Skeletal muscle cell (primary cell): ENCODE measurements at regions not wholly inside any gene's neighbourhood (a gene's known extent, or its start where the extent isn't known, plus 50 kb on each side); places are given as distances from the start of the nearest gene placed in this dataset.

Source experiments
- DNase-seq: peaks from one replicate; pipeline ENCODE4 v3.0.0-alpha.2; 2010; ENCODE audit warnings: low read depth
- H3K4me3 ChIP-seq: 2 replicates; pipeline ENCODE4 v1.5.1; 2011; ENCODE audit warnings: low read depth, mild to moderate bottlenecking, control low read depth, low read length, moderate library complexity

GRCh38 chr5:15354021-15354420 lies 146.0 kb upstream of the FBXL7 start:
- H3K4me3 ChIP-seq: no peak overlapping the region
- DNase-seq: no peak

DNA sequence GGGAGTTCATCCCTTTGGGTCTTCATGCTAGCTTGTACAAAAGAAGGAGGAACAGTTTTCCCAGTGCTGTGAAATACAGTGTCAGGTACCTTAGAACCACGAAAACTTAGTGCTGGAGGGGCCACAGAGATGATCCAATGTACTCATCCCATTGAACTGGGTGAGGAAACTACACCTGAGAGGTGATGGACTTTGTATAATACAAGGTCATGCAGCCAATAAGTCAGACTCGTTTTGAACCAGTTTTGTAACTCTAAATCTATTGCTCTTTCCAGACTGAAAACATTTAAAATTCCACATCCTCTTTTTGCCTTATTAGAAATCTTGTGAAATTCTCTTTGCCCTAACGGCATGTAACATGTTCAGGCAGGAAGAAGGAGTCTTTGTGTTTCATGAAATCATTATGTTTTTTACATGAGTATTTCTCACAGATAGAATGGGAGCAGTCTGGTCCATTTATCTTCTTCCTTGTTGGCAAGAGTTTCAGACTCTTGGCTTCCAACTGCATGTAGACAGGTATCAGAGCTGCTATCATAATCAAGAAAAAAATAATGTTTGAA lies 146.8 kb upstream of the FBXL7 start:
- DNase-seq: no peak
- H3K4me3 ChIP-seq: no peak overlapping the region

DNA sequence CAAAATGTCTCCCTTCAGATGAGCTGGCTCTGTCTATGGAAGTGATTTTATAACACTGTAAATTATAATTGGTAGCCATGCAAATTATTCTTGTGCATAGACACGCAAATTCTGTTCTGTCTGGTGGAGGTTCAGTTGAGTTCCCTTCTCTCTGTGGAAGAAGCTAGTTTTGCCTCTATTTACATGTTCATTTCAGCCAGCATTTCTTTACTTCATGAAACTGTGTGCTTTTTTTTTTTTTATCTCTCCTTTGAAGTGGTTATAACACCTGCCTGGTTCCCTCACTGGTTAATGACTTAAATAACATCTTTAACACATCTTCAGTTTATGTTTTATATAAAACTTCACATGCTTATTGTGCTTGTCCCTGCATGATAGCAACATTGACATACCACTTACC lies 149.4 kb upstream of the FBXL7 start:
- no peak overlapping the region for H3K4me3 ChIP-seq
- DNase-seq: no peak

GRCh38 chr5:15346738-15347137 lies 153.2 kb upstream of the FBXL7 start:
- no peak overlapping the region for H3K4me3 ChIP-seq
- no peak for DNase-seq

- no peak overlapping the region for H3K4me3 ChIP-seq
- no peak for DNase-seq
Measured at GRCh38 chr5:15344954-15345353, 155.0 kb upstream of the FBXL7 start.

DNA sequence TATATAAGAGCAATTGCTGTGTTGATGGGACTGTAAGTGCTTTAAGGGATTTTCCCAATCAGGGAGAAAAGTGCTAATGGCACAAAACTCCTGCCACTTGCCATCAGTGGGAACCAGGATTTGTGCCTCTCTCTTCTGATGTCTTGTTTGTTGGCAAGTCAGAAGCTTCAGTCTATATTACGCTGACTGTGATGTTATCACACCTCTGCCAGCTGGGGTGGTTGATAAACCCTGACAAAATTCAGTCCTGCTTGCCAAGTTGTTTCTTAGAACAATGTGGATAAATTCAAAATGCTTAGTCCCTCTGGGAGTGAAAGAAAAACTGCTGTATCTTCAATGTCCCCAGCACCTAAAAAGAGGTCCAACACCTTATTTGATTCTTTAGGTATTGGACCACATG lies 161.4 kb upstream of the FBXL7 start:
- DNase-seq: no peak
- H3K4me3 ChIP-seq: no peak overlapping the region

- no peak overlapping the region for H3K4me3 ChIP-seq
Measured at GRCh38 chr5:15334551-15335266, 165.3 kb upstream of the FBXL7 start.

DNA sequence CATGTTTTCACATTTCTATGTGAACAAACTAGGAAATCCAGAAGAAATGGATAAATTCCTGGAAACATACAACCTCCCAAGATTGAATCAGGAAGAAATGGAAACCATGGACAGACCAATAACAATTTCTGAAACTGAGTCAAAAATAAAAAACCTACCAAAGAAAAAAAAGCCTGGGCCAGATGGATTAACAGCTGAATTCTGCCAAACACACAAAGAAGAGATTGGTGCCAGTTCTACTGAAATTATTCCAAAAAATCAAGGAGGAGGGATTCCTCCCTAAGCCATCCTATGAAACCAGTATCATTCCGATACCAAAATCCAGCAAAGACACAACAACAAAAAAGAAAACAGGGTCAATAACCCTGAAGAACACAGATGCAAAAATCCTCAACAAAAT lies 166.9 kb upstream of the FBXL7 start:
- no peak for DNase-seq
- no peak overlapping the region for H3K4me3 ChIP-seq

More at GRCh38 chr5:15334551-15335266, 165.3 kb upstream of the FBXL7 start:
- no peak for DNase-seq

DNA sequence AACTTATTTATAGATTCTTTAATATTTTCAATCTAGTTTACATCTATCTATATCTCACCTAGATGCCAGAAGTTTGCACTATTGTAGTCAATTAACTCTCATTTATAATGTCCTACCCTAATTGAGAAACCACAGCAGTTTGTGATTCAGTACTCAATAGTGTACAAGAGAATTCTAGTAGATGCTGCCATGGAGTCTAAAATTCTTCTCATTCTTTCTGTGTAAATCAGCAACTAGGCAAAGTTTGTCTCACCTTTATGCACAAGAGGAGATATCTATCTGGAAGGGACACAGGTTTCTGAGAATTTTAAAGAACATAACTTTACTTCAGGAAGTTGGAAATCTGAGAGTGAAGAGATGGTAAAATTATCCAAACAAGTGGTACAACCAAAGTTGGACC lies 173.0 kb upstream of the FBXL7 start:
- DNase-seq: no peak
- no peak overlapping the region for H3K4me3 ChIP-seq

GRCh38 chr5:15326471-15326870 lies 173.5 kb upstream of the FBXL7 start:
- no peak for DNase-seq
- no peak overlapping the region for H3K4me3 ChIP-seq

DNA sequence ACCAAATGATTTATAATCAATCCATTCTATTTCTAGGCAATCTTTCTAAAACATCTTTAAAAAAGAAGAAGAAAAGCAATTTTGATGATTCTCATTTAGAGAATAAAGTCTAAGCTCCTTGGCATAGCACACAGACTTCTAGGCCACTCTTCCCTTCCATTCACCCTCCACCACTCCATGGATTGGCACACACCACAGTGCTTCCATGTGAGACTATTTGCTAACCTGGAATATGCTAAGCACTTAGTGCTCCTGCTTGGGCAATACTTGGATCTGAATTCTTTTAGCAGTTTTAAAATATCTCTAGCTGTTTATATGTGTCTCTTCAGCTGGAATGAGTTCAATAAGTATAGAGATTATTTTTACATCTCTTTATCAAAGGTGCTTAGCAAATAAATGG lies 177.6 kb upstream of the FBXL7 start:
- no peak for DNase-seq
- H3K4me3 ChIP-seq: no peak overlapping the region

DNA sequence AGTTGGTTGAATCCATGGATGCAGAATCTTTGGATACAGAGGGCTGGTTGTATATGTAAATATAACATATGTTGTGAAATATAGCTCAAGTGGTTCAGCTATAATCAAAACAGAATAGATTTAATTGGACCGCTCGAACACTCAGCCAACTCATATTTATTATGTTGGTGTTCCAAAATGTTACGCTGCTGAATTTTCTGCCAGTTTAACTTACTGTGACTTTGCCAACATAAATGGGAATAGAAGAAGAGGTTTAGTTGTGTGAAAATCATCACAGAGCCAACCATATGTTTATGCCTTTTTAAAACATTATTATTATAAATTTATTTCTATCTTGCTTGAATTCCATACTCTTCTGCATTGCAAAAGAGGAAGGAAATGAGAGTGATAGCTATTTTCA lies 178.2 kb upstream of the FBXL7 start:
- no peak overlapping the region for H3K4me3 ChIP-seq

GRCh38 chr5:15320871-15321270 lies 179.1 kb upstream of the FBXL7 start:
- no peak for DNase-seq
- H3K4me3 ChIP-seq: no peak overlapping the region

More for the DNA sequence above, 178.2 kb upstream of the FBXL7 start:
- DNase-seq: no peak

DNA sequence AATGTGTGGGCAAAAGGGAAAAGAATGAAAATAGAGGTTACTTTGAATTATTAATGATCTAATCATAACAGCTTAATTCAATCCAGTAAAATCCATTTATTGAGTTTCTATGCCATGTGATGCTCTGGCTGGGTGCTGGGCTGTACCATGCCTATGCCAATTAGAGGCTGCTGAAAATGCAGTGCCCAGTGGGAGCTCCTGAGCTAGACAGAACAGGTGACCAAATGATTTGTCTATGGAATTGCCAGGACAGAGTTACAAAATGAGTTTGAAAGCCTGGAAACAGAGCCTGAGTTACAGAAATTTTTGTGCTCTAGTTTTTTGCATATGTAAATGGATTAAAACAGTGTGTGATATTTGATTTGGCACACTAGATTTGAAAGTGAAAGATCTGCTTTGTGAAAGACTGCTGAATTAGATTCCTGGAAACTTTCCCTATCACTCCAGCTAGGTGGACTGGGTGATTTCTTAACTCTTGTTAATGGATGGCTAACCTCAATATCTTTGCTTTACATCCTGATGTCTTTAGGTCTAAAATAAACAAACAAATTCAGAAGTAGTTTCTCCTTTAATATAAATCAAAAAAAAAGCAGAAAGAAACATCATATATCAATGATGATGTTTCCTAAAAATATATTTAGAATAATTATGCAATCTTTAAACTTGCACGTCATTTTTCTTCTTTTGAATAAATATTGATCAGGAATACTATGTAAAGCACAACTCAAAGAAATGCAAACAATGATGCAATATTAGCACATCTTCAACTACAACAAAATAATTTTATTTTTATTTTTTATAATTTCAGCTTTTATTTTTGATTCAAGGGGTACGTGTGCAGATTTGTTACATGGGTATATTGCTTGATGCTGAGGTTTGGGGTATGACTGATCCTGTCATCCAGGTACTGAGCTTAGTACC lies 194.8 kb upstream of the FBXL7 start:
- DNase-seq: no peak
- H3K4me3 ChIP-seq: no peak overlapping the region

DNA sequence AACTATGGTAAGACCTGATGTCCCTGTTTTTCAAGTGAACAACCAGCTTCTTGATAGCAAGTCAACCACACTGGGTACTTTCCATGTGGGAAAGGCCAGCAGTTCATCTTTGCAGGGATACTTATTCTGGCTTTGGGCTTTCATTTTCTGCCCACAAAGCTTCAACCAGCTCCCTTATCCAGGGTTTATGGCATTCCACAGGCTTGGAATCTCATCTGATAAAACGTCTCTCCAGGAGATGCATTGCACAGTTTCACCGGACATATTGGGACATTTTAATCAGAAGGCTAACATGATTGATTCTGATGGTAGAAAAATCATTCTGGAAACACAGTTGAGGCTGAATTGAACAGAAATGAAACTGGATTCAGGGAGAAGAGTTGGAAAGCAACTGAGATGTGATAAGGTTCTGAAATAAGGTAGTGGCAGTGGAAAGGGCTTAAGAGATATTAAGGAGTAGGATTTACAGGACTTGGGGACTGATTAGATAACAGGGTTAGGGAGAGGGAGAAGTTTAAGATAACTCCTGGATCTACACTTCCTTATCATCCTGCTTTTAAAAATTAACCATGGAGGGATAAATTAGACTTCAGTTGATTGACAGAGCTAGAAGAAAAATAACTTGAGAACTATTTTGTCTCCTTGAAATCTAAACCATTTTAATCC lies 195.8 kb upstream of the FBXL7 start:
- DNase-seq: no peak
- no peak overlapping the region for H3K4me3 ChIP-seq

DNA sequence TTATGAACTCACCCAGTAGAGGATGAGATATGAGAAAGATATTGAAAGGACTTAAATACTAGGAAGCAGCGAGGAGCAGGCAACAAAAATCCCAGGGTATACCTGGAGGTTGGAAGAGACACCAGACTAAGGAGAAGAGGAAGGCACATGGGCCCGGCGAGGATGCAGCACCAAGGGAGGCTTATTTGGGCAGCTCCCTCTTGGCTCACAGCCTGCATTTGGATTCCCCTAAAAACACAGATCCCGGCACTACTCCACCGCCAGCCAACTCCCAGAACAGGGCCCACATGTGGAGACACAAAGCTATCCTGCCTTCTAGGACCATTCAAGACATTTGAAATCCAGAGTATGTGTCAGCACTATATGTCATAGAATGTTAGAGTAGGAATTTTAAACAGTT lies 199.8 kb upstream of the FBXL7 start:
- DNase-seq: no peak
- no peak overlapping the region for H3K4me3 ChIP-seq

GRCh38 chr5:15290953-15291352 lies 209.0 kb upstream of the FBXL7 start:
- no peak for DNase-seq
- no peak overlapping the region for H3K4me3 ChIP-seq

DNA sequence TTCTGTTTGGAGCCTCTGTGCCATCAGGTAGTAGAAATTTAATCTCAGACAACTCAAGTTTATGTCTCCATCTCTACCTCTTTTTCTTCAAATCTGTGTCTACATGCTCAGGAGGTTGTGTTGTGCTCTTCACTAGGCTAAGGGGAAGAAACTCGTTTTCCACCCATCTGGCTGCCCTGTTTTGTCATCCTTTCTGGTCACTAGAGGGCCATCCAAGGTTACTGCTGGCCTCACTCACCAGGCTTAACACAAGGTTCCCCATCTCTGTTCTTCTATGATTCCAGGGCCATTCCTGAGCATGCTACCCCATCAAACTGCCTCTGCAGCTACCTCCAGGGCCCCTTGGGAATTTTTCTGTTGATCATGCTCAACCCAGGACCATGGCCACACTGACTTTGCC lies 213.3 kb upstream of the FBXL7 start:
- no peak for DNase-seq
- H3K4me3 ChIP-seq: no peak overlapping the region

DNA sequence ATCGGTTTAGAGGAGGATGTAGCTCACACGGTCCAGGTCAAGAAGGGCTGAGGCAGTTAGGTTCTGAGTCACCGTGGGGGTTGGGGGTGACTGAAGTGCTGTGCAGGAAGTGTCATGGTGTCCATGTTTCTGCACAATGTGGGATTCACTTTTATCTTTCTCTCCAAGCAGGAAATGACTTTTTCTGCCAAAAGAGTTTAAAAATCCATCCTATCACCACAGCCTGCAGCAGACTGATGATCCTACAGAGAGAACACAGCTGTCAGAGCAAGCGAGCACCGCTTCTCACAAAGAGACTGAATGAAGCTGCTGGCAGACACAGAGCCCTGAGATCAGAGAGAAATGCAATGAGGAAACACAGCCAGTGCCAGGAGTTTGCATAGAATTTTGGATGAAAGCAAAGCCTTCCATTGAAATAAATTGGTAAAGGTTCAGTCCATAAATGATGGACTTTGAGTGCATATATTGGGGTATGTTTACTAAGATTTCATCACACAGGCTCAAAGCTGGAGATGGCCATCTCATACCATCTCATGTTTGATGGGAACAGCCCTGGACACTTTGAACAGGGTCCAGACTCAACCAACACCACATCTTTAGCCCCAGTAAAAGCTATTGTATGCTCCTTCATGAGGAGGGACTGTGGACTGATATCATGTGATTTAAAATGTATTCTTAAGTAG lies 213.9 kb upstream of the FBXL7 start:
- H3K4me3 ChIP-seq: peak overlapping the region; percentile 2
- peak; percentile 37 for DNase-seq
